ENCODE measurements at regions not wholly inside any gene's neighbourhood (a gene's known extent, or its start where the extent isn't known, plus 50 kb on each side); places are given as distances from the start of the nearest gene placed in this dataset.

DNA sequence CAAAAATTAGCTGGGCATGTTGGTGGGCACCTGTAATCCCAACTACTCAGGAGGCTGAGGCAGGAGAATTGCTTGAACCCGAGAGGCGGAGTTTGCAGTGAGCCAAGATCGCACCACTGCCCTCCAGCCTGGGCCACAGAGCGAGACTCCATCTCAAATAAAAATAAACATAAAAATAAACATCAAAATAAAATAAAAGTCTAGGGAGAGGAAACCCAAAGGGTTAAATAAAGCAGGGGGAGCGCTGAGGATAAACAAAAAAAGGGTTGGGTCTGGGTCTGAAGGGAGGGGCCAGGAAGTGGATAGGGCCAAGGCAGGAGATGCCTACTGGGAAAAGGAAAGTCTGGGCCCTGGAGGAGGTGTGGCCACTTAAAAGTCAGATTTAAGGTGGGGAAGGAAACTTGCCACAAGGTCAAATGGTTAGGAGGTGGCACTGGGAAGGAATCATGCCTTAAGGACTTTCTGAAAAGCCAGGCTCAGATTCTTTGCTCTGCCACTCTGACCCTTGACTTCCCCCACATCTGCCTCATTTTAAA lies 150.0 kb downstream of the ADSS2 start:
- Histone ChIP-seq H3K36me3 (ENCODE audit: insufficient read depth) (no peaks in the 10 kb centered on the region), H3K79me2 (ENCODE audit: insufficient read depth, low read depth) (no peaks in the 10 kb centered on the region), H3K9ac (no peak overlapping the region), H4K20me1 (ENCODE audit: insufficient read depth) (no peaks in the 10 kb centered on the region), H3K4me2 (no peak overlapping the region), H3K27me3 (ENCODE audit: insufficient read depth, low read depth) (no peaks in the 10 kb centered on the region), H3K27ac (no peak overlapping the region), H3K4me3 (IDR thresholded peaks at IDR 0.05; ENCODE audit: insufficient read depth, low read depth, low read length) (no peak overlapping the region), H3K4me1 (ENCODE audit: low read depth, poor library complexity, severe bottlenecking) (peaks cover 5% of the 10 kb centered on the region), H2AFZ (ENCODE audit: low read depth) (no peak overlapping the region)
- no peak for TF ChIP-seq CTCF (conservative IDR thresholded peaks at IDR 0.05; ENCODE audit: low read depth, low read length)

GRCh38 chr1:244302876-244303609 lies 148.7 kb downstream of the ADSS2 start:
- Histone ChIP-seq H3K9ac (no peak overlapping the region), H3K27me3 (ENCODE audit: insufficient read depth, low read depth) (no peaks in the 10 kb centered on the region), H3K4me1 (ENCODE audit: low read depth, poor library complexity, severe bottlenecking) (peaks cover 5% of the 10 kb centered on the region), H3K4me3 (IDR thresholded peaks at IDR 0.05; ENCODE audit: insufficient read depth, low read depth, low read length) (no peak overlapping the region), H3K27ac (no peak overlapping the region), H2AFZ (ENCODE audit: low read depth) (no peak overlapping the region), H3K79me2 (ENCODE audit: insufficient read depth, low read depth) (no peaks in the 10 kb centered on the region), H4K20me1 (ENCODE audit: insufficient read depth) (no peaks in the 10 kb centered on the region), H3K36me3 (ENCODE audit: insufficient read depth) (no peaks in the 10 kb centered on the region), H3K4me2 (no peak overlapping the region)
- no peak for TF ChIP-seq CTCF (conservative IDR thresholded peaks at IDR 0.05; ENCODE audit: low read depth, low read length)

DNA sequence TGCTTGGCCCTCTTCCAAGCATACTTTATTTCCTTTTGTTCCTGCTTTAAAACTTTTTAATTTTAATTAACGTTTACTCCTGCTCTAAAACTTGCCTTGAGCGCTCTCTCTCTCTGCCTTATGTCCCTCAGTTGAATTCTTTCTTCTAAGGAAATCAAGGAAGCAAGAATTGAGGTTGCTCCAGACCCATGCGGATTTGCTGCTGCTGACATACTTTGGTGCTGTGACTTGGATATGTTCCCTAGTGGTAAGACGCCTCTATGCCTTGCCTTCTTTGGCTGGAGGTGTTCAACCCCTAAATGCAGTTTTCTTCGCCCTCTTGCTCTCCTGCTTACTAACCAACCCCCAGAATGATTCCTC lies 148.1 kb downstream of the ADSS2 start:
- H3K9ac ChIP-seq: no peak overlapping the region
- H3K36me3 ChIP-seq (ENCODE audit: insufficient read depth): no peaks in the 10 kb centered on the region
- TF ChIP-seq CTCF (conservative IDR thresholded peaks at IDR 0.05; ENCODE audit: low read depth, low read length): no peak
- peaks cover 3% of the 10 kb centered on the region for H3K4me1 ChIP-seq (ENCODE audit: low read depth, poor library complexity, severe bottlenecking)
- H3K4me2 ChIP-seq: no peak overlapping the region
- no peaks in the 10 kb centered on the region for H3K27me3 ChIP-seq (ENCODE audit: insufficient read depth, low read depth)
- H3K79me2 ChIP-seq (ENCODE audit: insufficient read depth, low read depth): no peaks in the 10 kb centered on the region
- no peak overlapping the region for H2AFZ ChIP-seq (ENCODE audit: low read depth)
- H4K20me1 ChIP-seq (ENCODE audit: insufficient read depth): no peaks in the 10 kb centered on the region
- H3K4me3 ChIP-seq (IDR thresholded peaks at IDR 0.05; ENCODE audit: insufficient read depth, low read depth, low read length): no peak overlapping the region
- no peak overlapping the region for H3K27ac ChIP-seq

GRCh38 chr1:244304156-244304555 lies 147.6 kb downstream of the ADSS2 start:
- TF ChIP-seq CTCF (conservative IDR thresholded peaks at IDR 0.05; ENCODE audit: low read depth, low read length): no peak
- H2AFZ ChIP-seq (ENCODE audit: low read depth): no peak overlapping the region
- no peaks in the 10 kb centered on the region for H3K79me2 ChIP-seq (ENCODE audit: insufficient read depth, low read depth)
- H3K4me1 ChIP-seq (ENCODE audit: low read depth, poor library complexity, severe bottlenecking): no peaks in the 10 kb centered on the region
- H3K27ac ChIP-seq: no peak overlapping the region
- H3K36me3 ChIP-seq (ENCODE audit: insufficient read depth): no peaks in the 10 kb centered on the region
- H3K4me2 ChIP-seq: no peak overlapping the region
- H3K4me3 ChIP-seq (IDR thresholded peaks at IDR 0.05; ENCODE audit: insufficient read depth, low read depth, low read length): no peak overlapping the region
- H3K27me3 ChIP-seq (ENCODE audit: insufficient read depth, low read depth): no peaks in the 10 kb centered on the region
- H3K9ac ChIP-seq: no peak overlapping the region
- no peaks in the 10 kb centered on the region for H4K20me1 ChIP-seq (ENCODE audit: insufficient read depth)
